ENCODE measurements at regions not wholly inside any gene's neighbourhood (a gene's known extent, or its start where the extent isn't known, plus 50 kb on each side); places are given as distances from the start of the nearest gene placed in this dataset.

GRCh38 chr2:200039724-200040650 lies 84.6 kb downstream of the MAIP1 start:
- no peaks in the 10 kb centered on the region for H3K36me3 ChIP-seq (ENCODE audit: insufficient read depth, low read length)
- no peak overlapping the region for H3K4me3 ChIP-seq (ENCODE audit: low read length)
- peaks cover 7% of the 10 kb centered on the region for H3K4me1 ChIP-seq (ENCODE audit: insufficient read depth, low read length)
- no peak overlapping the region for H3K27ac ChIP-seq (ENCODE audit: low read depth, low read length)
- H3K27me3 ChIP-seq (ENCODE audit: insufficient read depth, low read length): no peaks in the 10 kb centered on the region
- H3K9ac ChIP-seq (ENCODE audit: low read depth, low read length): no peak overlapping the region
- H3K9me3 ChIP-seq (ENCODE audit: insufficient read depth, low read depth, low read length): peaks cover 11% of the 10 kb centered on the region; the same call in 1 of the 2 replicates
- WGBS: 84% methylated on average over 7 of the region's 7 CpGs

DNA sequence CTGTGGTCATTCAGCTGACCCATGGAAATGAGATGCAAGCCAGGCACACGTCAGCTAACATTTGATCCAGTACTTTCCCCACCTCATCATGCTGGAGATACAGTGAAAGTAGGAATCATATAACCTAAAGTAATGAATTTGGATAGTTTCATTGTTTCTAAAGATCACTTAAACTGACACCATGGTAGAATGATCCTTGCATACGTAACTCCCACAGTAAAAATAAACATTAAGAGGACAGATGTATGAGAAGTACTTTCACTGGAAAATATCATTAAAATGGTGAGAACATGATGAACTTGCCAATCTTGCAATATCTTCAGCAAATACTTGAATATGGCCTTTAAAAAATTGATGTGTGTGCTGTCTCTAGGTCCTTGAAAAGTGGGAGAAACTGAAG lies 85.4 kb downstream of the MAIP1 start:
- H3K27ac ChIP-seq (ENCODE audit: low read depth, low read length): no peak overlapping the region

DNA sequence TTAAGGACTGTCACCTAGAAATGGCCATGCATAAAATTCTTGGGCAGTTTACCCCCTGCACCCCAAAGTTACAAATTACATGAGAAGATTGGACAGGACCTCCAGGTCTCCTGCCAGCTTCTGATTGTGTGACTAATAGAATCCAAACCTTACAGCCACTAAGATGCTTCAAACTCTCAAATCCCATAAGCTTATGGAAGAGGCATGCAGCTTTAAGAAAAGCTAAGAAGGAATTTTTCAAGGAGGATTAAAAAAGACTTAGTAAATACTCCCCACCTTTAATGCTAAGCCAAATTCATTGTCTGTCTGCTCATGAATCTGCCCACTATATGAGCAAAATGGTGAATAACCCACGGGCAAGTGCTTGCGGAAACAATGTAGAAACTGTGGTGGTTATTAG lies 86.3 kb downstream of the MAIP1 start:
- WGBS: 98% methylated on average over 2 of the region's 2 CpGs

More for the DNA sequence above, 85.4 kb downstream of the MAIP1 start:
- Histone ChIP-seq H3K36me3 (ENCODE audit: insufficient read depth, low read length) (no peaks in the 10 kb centered on the region), H3K4me1 (ENCODE audit: insufficient read depth, low read length) (peaks cover 7% of the 10 kb centered on the region), H3K9ac (ENCODE audit: low read depth, low read length) (no peak overlapping the region), H3K9me3 (ENCODE audit: insufficient read depth, low read depth, low read length) (peaks cover 19% of the 10 kb centered on the region), H3K27me3 (ENCODE audit: insufficient read depth, low read length) (no peaks in the 10 kb centered on the region), H3K4me3 (ENCODE audit: low read length) (no peak overlapping the region)
- 83% methylated on average over 1 of the region's 2 CpGs for WGBS

DNA sequence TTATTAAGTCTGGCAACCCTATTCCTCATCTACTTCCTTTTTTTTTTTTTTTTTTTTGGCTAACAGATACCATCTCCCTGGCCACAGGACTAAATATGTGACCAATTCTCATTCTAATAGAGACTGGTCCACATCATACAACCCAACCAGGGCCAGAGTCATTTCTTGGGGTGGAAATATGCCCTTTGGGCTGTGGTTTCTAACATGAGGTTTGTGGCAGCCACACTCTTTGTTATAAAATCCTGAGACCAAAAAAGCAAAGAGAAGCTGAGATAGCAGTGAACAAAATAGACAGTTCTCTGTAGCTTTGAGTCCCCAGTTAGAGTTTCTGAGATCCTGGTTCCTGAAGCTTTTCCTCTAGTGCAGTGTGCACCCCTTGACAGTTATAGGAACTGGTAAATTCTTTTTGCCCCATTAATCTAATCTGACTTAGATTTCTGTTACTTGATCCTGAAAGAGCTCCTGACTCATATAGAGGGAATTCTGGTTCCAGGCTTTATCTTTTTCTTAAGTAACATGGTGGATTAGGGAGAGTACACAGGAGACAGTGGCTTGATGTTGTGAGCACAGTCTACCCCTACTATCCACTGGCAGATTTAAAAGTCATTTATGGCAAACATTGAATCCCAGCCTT lies 86.8 kb downstream of the MAIP1 start:
- Histone ChIP-seq H3K4me1 (ENCODE audit: insufficient read depth, low read length) (peaks cover 7% of the 10 kb centered on the region), H3K27ac (ENCODE audit: low read depth, low read length) (no peak overlapping the region), H3K9me3 (ENCODE audit: insufficient read depth, low read depth, low read length) (peaks cover 29% of the 10 kb centered on the region), H3K9ac (ENCODE audit: low read depth, low read length) (no peak overlapping the region), H3K27me3 (ENCODE audit: insufficient read depth, low read length) (no peaks in the 10 kb centered on the region), H3K4me3 (ENCODE audit: low read length) (no peak overlapping the region), H3K36me3 (ENCODE audit: insufficient read depth, low read length) (no peaks in the 10 kb centered on the region)

More for the DNA sequence above, 86.3 kb downstream of the MAIP1 start:
- H3K9me3 ChIP-seq (ENCODE audit: insufficient read depth, low read depth, low read length): peaks cover 27% of the 10 kb centered on the region
- H3K27ac ChIP-seq (ENCODE audit: low read depth, low read length): no peak overlapping the region
- H3K4me1 ChIP-seq (ENCODE audit: insufficient read depth, low read length): peaks cover 7% of the 10 kb centered on the region
- no peak overlapping the region for H3K9ac ChIP-seq (ENCODE audit: low read depth, low read length)
- H3K36me3 ChIP-seq (ENCODE audit: insufficient read depth, low read length): no peaks in the 10 kb centered on the region
- H3K27me3 ChIP-seq (ENCODE audit: insufficient read depth, low read length): no peaks in the 10 kb centered on the region
- no peak overlapping the region for H3K4me3 ChIP-seq (ENCODE audit: low read length)

DNA sequence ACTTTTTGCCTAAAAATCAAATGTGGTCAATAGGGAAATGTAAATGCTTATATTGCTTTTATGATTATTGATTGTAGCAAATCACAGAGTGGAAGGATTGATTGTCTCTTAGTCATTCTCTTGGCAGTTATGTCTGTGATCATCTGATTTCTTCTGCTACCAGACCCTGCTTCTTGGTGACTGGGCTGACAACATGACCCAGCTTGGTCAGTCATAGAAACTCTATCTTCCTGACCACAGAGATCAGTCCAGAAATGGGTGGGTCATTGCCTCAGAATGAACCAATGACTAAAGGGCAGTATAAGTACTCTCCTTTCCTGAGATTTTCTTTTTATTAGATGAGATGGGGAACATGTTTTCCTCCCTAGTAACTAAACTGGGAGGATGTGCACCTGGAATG lies 87.6 kb downstream of the MAIP1 start:
- Histone ChIP-seq H3K36me3 (ENCODE audit: insufficient read depth, low read length) (no peaks in the 10 kb centered on the region), H3K27me3 (ENCODE audit: insufficient read depth, low read length) (no peaks in the 10 kb centered on the region), H3K9ac (ENCODE audit: low read depth, low read length) (no peak overlapping the region), H3K27ac (ENCODE audit: low read depth, low read length) (no peak overlapping the region), H3K9me3 (ENCODE audit: insufficient read depth, low read depth, low read length) (peaks cover 29% of the 10 kb centered on the region), H3K4me1 (ENCODE audit: insufficient read depth, low read length) (peaks cover 7% of the 10 kb centered on the region), H3K4me3 (ENCODE audit: low read length) (no peak overlapping the region)

DNA sequence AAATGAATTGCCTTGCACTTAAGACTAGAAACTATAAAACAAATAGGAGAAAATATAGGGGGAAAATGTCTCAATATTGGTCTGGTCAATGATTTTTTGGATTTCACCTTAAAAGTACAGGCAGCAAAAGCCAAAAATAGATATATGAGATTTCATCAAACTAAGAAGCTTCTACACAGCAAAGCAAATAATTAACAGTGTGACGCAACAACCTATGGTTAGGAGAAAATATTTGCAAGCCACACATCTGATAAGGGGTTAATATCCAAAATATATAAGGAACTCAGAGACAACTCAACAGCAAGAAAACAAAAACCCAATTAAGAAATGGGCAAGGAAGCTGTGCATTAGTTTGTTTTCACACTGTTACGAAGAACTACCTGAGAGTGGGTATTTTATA lies 89.1 kb downstream of the MAIP1 start:
- H3K27ac ChIP-seq (ENCODE audit: low read depth, low read length): no peak overlapping the region
- H3K9ac ChIP-seq (ENCODE audit: low read depth, low read length): no peak overlapping the region
- peaks cover 29% of the 10 kb centered on the region for H3K9me3 ChIP-seq (ENCODE audit: insufficient read depth, low read depth, low read length)
- no peaks in the 10 kb centered on the region for H3K27me3 ChIP-seq (ENCODE audit: insufficient read depth, low read length)
- no peak overlapping the region for H3K4me3 ChIP-seq (ENCODE audit: low read length)
- 91% methylated on average over 1 of the region's 2 CpGs for WGBS
- peaks cover 7% of the 10 kb centered on the region for H3K4me1 ChIP-seq (ENCODE audit: insufficient read depth, low read length)
- no peaks in the 10 kb centered on the region for H3K36me3 ChIP-seq (ENCODE audit: insufficient read depth, low read length)

- peaks cover 29% of the 10 kb centered on the region for H3K9me3 ChIP-seq (ENCODE audit: insufficient read depth, low read depth, low read length)
- no peaks in the 10 kb centered on the region for H3K4me1 ChIP-seq (ENCODE audit: insufficient read depth, low read length)
- no peaks in the 10 kb centered on the region for H3K36me3 ChIP-seq (ENCODE audit: insufficient read depth, low read length)
- no peak overlapping the region for H3K27ac ChIP-seq (ENCODE audit: low read depth, low read length)
- no peak overlapping the region for H3K4me3 ChIP-seq (ENCODE audit: low read length)
- H3K27me3 ChIP-seq (ENCODE audit: insufficient read depth, low read length): no peaks in the 10 kb centered on the region
- WGBS: 90% methylated on average over 4 of the region's 5 CpGs
- H3K9ac ChIP-seq (ENCODE audit: low read depth, low read length): no peak overlapping the region
Measured at GRCh38 chr2:200048421-200048820, 93.0 kb downstream of the MAIP1 start.

- Histone ChIP-seq H3K4me1 (ENCODE audit: insufficient read depth, low read length) (no peaks in the 10 kb centered on the region), H3K36me3 (ENCODE audit: insufficient read depth, low read length) (no peaks in the 10 kb centered on the region), H3K27ac (ENCODE audit: low read depth, low read length) (no peak overlapping the region), H3K9me3 (ENCODE audit: insufficient read depth, low read depth, low read length) (peaks cover 27% of the 10 kb centered on the region), H3K27me3 (ENCODE audit: insufficient read depth, low read length) (no peaks in the 10 kb centered on the region), H3K4me3 (ENCODE audit: low read length) (no peak overlapping the region), H3K9ac (ENCODE audit: low read depth, low read length) (no peak overlapping the region)
- WGBS: 90% methylated on average over 2 of the region's 3 CpGs
Measured at GRCh38 chr2:200049086-200049485, 93.7 kb downstream of the MAIP1 start.

DNA sequence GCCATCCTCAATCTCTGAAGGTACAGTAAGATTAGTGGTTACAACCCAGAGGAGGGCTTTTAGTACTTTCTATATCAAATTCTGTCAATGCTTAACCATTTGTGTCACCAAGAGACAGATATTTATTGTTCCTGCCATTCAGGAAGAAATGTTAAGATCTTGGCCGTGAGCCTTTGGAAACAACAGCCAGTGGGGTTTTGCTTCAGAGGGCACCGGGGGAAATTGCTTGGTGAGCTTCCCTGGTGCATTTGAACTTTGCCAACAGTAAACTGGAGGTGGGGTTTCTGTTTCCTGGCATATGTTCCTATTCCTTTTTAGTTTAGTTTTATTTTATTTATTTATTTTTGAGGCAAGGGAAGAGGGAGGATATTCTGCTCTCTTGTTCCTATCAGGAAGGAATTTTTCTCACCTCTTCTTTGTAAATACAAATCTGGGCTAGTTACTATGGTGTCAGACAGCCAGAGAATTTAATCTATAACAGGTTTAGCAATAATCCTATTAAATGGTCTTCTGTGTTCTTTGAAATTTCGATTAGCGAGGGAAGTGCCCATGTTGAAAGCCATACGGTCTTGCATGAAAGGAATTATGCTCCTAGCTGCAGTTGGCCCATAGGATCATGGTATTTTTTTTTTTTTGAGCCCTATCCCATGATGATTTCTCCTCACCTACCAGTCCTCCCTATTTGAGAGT lies 95.7 kb downstream of the MAIP1 start:
- 85% methylated on average over 5 of the region's 5 CpGs for WGBS
- Histone ChIP-seq H3K36me3 (ENCODE audit: insufficient read depth, low read length) (no peaks in the 10 kb centered on the region), H3K9ac (ENCODE audit: low read depth, low read length) (no peak overlapping the region), H3K27ac (ENCODE audit: low read depth, low read length) (no peak overlapping the region), H3K4me3 (ENCODE audit: low read length) (no peak overlapping the region), H3K9me3 (ENCODE audit: insufficient read depth, low read depth, low read length) (peaks cover 8% of the 10 kb centered on the region; the same call in 1 of the 2 replicates), H3K27me3 (ENCODE audit: insufficient read depth, low read length) (no peaks in the 10 kb centered on the region), H3K4me1 (ENCODE audit: insufficient read depth, low read length) (no peaks in the 10 kb centered on the region)

- Histone ChIP-seq H3K36me3 (ENCODE audit: insufficient read depth, low read length) (no peaks in the 10 kb centered on the region), H3K4me3 (ENCODE audit: low read length) (no peak overlapping the region), H3K27ac (ENCODE audit: low read depth, low read length) (no peak overlapping the region), H3K9me3 (ENCODE audit: insufficient read depth, low read depth, low read length) (0 out of 2 replicates have a peak, but pooled peaks cover 3% of the 10 kb centered on the region), H3K4me1 (ENCODE audit: insufficient read depth, low read length) (no peaks in the 10 kb centered on the region), H3K27me3 (ENCODE audit: insufficient read depth, low read length) (no peaks in the 10 kb centered on the region), H3K9ac (ENCODE audit: low read depth, low read length) (no peak overlapping the region)
- 93% methylated on average over 1 of the region's 2 CpGs for WGBS
Measured at GRCh38 chr2:200051611-200051945, 96.2 kb downstream of the MAIP1 start.

- Histone ChIP-seq H3K27ac (ENCODE audit: low read depth, low read length) (no peak overlapping the region), H3K9ac (ENCODE audit: low read depth, low read length) (no peak overlapping the region), H3K4me1 (ENCODE audit: insufficient read depth, low read length) (no peaks in the 10 kb centered on the region), H3K36me3 (ENCODE audit: insufficient read depth, low read length) (no peaks in the 10 kb centered on the region), H3K9me3 (ENCODE audit: insufficient read depth, low read depth, low read length) (peaks cover 9% of the 10 kb centered on the region), H3K4me3 (ENCODE audit: low read length) (no peak overlapping the region), H3K27me3 (ENCODE audit: insufficient read depth, low read length) (no peaks in the 10 kb centered on the region)
- 95% methylated on average over 2 of the region's 3 CpGs for WGBS
Measured at GRCh38 chr2:200052627-200053026, 97.2 kb downstream of the MAIP1 start.

Measured in HUES64 (cell line).